Ramos (cell line): ENCODE measurements at regions not wholly inside any gene's neighbourhood (a gene's known extent, or its start where the extent isn't known, plus 50 kb on each side); places are given as distances from the start of the nearest gene placed in this dataset.

Source experiments
- in situ Hi-C: fragments of 300-500 bp; cut with MboI; formaldehyde crosslinking; loops from one replicate; pipeline ENCODE4 v1.14.3; 2022; ENCODE audit warnings: low sequenced_read_pairs; ENCODE audit not compliant: unreplicated experiment

DNA sequence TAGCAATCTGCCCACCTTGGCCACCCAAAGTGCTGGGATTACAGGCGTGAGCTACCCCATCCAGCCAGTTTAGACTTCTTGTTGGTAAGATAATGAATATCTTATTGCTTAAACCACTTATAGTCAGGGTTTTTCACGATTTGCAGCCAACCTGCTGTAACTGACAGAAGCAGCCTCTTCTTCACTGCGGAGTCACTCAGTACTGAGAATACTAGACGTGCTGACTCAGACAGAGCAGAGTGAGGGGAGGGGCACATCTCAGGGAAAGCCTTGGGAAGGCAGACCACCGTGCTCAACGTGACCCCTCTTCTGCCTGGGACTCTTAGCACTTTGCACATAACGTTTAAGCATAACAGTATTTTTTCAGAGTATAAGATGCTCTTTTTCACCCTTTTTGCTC is 74.3 kb upstream of the ARHGEF7 start:
- in situ Hi-C loops: no loop called here

GRCh38 chr13:111039735-111040134 is 75.4 kb upstream of the ARHGEF7 start:
- in situ Hi-C loops: no loop called here

DNA sequence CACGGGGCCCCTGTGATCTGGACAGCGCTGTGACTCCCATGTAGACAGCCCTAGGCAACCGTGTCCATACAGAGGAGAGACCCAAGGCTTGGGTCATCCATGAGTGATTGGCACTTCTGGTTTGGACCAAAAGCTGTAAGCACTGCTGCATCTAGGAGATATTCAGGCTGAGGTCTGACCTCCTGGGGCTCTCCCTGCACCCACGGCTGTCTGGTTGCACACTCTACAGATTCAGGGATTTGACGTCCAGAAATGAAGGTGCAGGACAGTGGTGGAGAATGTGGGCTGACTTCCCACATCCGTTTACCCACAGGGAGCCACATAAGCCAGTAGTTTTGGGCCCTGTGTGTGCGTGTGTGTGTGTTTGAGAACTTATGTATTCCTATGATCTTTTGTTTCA is 76.2 kb upstream of the ARHGEF7 start:
- in situ Hi-C loops: no loop called here

GRCh38 chr13:111037927-111038326 is 77.2 kb upstream of the ARHGEF7 start:
- in situ Hi-C loops: no loop called here

GRCh38 chr13:111036665-111037064 is 78.4 kb upstream of the ARHGEF7 start:
- in situ Hi-C loops: no loop called here

DNA sequence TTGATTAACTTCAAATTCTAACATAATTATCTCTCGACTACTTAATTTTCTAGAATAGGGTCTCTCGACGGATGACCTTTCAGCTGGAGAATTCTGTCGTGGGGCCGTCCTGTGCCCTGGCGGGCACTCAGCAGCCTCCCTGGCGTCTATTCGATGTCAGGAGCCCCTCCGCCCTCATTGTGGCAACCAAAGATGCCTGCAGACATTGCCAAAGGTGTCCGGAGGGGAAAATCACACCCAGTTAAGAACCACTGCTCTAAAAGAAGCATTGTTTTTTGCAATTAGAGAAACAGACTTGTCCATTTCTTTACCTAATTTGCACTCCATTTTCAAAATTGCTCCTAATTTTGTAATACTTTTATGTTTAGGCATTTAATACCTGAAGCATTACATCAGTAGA is 79.2 kb upstream of the ARHGEF7 start:
- in situ Hi-C loops: no loop called here

GRCh38 chr13:111034811-111035210 is 80.3 kb upstream of the ARHGEF7 start:
- in situ Hi-C loops: no loop called here

GRCh38 chr13:111033172-111034130 is 81.7 kb upstream of the ARHGEF7 start:
- in situ Hi-C loops: no loop called here

GRCh38 chr13:111031531-111031961 is 83.6 kb upstream of the ARHGEF7 start:
- in situ Hi-C loops: no loop called here

DNA sequence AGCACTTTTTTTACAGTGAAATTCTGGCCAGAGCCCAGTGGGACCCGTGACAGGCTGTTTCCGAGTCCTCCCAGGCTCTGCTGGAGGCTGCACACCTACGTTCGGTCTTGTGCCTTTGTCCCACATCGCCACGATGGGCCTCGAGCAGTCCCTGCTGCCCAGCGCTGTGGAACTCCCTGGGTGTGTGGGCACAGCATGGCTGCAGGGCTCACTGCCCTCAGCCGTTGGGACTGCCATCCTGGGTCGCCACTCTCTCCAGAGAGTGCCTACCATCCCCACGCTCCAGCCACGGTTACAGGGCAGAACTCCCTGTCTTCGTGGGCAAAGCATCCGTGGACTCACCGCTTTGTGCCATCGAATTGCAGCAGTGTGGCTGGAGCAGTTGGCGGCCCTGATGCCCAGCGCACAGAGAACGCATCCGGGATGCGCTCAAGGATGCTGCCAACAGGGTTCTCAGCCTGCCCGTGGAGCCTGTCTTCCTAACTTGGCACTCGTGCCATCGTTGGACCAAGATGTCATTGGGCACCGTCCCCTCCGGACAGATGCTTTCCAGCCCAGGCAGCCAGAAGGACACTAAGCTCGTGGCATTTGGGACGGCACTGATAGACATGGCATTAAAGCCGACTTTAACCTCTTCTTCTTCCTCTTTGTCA is 85.0 kb upstream of the ARHGEF7 start:
- in situ Hi-C loops: no loop called here

- in situ Hi-C loops: no loop called here
Measured at GRCh38 chr13:111027458-111028439, 87.4 kb upstream of the ARHGEF7 start.

GRCh38 chr13:111025310-111025709 is 89.8 kb upstream of the ARHGEF7 start:
- in situ Hi-C loops: no loop called here

- in situ Hi-C loops: no loop called here
Measured at GRCh38 chr13:111022886-111023285, 92.2 kb upstream of the ARHGEF7 start.

- in situ Hi-C loops: no loop called here
Measured at GRCh38 chr13:111022241-111022640, 92.9 kb upstream of the ARHGEF7 start.

GRCh38 chr13:111021270-111021669 is 93.8 kb upstream of the ARHGEF7 start:
- in situ Hi-C loops: no loop called here

GRCh38 chr13:111020546-111020945 is 94.6 kb upstream of the ARHGEF7 start:
- in situ Hi-C loops: no loop called here

GRCh38 chr13:111020021-111020420 is 95.1 kb upstream of the ARHGEF7 start:
- in situ Hi-C loops: no loop called here

DNA sequence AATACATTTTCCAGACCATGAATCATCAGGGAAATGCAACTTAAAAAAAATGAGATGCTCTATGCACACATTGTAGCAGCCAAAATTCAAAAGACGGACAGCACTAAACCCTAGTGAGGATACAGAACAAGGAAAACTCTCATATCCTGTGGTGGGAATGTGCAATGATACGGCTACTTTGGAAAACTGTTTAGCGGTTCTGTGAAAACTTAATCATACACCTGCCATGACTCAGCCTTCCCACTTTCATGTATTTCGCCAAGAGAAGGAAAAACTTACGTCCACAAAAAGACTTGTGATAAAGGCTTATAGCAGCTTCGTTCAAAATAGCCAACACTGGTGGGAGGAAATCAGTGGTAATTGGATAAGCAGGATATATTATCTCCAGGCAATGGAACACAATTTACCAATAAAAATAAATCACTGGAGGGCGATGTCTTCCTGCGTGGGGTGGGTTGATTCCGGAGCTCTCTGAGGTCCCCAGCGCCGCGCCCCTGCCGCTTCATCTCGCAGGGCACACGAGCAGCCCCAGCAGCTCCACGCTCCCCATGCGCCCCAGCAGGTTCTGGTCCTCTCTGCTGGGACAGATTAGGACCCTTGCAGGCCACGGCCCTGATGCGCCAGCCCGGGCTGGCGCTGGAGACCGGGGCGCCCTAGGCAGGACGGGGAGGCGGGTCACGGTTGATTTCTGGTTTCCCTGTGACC is 97.2 kb upstream of the ARHGEF7 start:
- in situ Hi-C loops: no loop called here

GRCh38 chr13:111013196-111013595 is 98.3 kb upstream of the ANKRD10 start:
- in situ Hi-C loops: no loop called here

DNA sequence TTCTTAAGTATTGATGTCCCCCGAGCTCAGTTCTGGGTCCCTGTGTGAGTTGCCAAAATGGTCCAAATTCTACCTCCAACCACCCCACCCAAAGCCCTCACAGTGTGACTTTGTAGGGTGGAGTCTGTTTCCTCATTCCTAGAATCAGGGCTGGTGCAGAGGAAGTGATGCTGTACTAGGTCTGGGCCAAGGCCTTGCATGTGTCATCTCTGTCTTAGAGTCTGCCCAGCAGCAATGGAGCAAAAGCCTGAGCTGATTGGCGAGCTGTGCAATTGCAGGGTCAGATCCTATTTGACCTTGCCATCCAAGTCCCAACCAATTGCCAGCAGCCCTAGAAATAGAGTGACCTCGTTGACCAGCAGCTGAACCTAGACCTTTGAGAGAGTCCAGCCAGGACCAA is 97.0 kb upstream of the ANKRD10 start:
- in situ Hi-C loops: no loop called here
